GM23338 (cell line): ENCODE measurements at regions not wholly inside any gene's neighbourhood (a gene's known extent, or its start where the extent isn't known, plus 50 kb on each side); places are given as distances from the start of the nearest gene placed in this dataset.

Source experiments
- ATAC-seq: fragments of 200-7000 bp; cut with Tn5 transposase; 3 replicates; pipeline ENCODE4 v1.9.1; 2020
- DNase-seq: peaks from one replicate; pipeline ENCODE4 v3.0.0-alpha.2; 2015; ENCODE audit warnings: low spot score
- H2AFZ ChIP-seq: fragments of 200-600 bp; sonication (generic); 2 replicates; pipeline ENCODE4 v1.8.0; 2016; ENCODE audit warnings: antibody characterized with exemption, mild to moderate bottlenecking, moderate library complexity
- H3F3A ChIP-seq: fragments of 200-600 bp; sonication (generic); replicated peaks from 2 replicates; pipeline ENCODE4 v1.8.0; 2017; ENCODE audit warnings: antibody characterized with exemption, mixed run types, low read depth
- H3K27ac ChIP-seq: fragments of 200-600 bp; sonication (generic); 2 replicates; pipeline ENCODE4 v1.6.1; 2016; ENCODE audit warnings: low read depth
- H3K27me3 ChIP-seq: fragments of 200-600 bp; sonication (generic); 2 replicates; pipeline ENCODE4 v1.8.0; 2016; ENCODE audit warnings: mild to moderate bottlenecking, mixed run types, moderate library complexity; ENCODE audit not compliant: insufficient read depth
- H3K36me3 ChIP-seq: fragments of 200-600 bp; sonication (generic); 2 replicates; pipeline ENCODE4 v1.8.0; 2016; ENCODE audit warnings: mild to moderate bottlenecking; ENCODE audit not compliant: insufficient read depth
- H3K4me1 ChIP-seq: fragments of 200-600 bp; sonication (generic); 2 replicates; pipeline ENCODE4 v1.8.0; 2016; ENCODE audit warnings: mild to moderate bottlenecking, moderate library complexity; ENCODE audit not compliant: insufficient read depth
- H3K4me2 ChIP-seq: fragments of 200-600 bp; sonication (generic); 2 replicates; pipeline ENCODE4 v1.7.1; 2017; ENCODE audit warnings: mixed run types
- H3K4me3 ChIP-seq: fragments of 200-600 bp; sonication (generic); 2 replicates; pipeline ENCODE4 v1.6.1; 2016; ENCODE audit warnings: mixed run types
- H3K79me2 ChIP-seq: fragments of 200-600 bp; sonication (generic); replicated peaks from 2 replicates; pipeline ENCODE4 v1.8.0; 2017; ENCODE audit warnings: mild to moderate bottlenecking; ENCODE audit not compliant: insufficient read depth
- H3K9me2 ChIP-seq: fragments of 200-600 bp; sonication (generic); 2 replicates; pipeline ENCODE4 v1.8.0; 2017; ENCODE audit not compliant: insufficient read depth
- H4K20me1 ChIP-seq: fragments of 200-600 bp; sonication (generic); replicated peaks from 2 replicates; pipeline ENCODE4 v1.8.0; 2017; ENCODE audit warnings: mild to moderate bottlenecking; ENCODE audit not compliant: insufficient read depth
- H3K27ac Mint-ChIP-seq: 2 replicates; pipeline ENCODE4 v1.8.0; 2020; ENCODE audit warnings: inconsistent platforms, mild to moderate bottlenecking, moderate library complexity, mixed read lengths
- H3K27me3 Mint-ChIP-seq: 3 replicates; pipeline ENCODE4 v1.8.0; 2022; ENCODE audit warnings: low read depth, mild to moderate bottlenecking, moderate library complexity, mixed read lengths, inconsistent platforms; ENCODE audit not compliant: insufficient read depth, poor library complexity
- H3K36me3 Mint-ChIP-seq: 3 replicates; pipeline ENCODE4 v1.8.0; 2021; ENCODE audit warnings: low read depth, mild to moderate bottlenecking, inconsistent platforms, moderate library complexity, mixed read lengths
- H3K4me1 Mint-ChIP-seq: 3 replicates; pipeline ENCODE4 v1.8.0; 2020; ENCODE audit warnings: mild to moderate bottlenecking, inconsistent platforms, mixed read lengths
- H3K4me3 Mint-ChIP-seq: 3 replicates; pipeline ENCODE4 v1.8.0; 2021; ENCODE audit warnings: moderate library complexity, mild to moderate bottlenecking, inconsistent platforms, mixed read lengths
- H3K9me3 Mint-ChIP-seq: 3 replicates; pipeline ENCODE4 v1.8.0; 2020; ENCODE audit warnings: moderate library complexity, mild to moderate bottlenecking, inconsistent platforms, mixed read lengths
- CREB1 ChIP-seq: fragments of 250-450 bp; sonication (Bioruptor Pico); IDR thresholded peaks from 2 replicates; pipeline ENCODE4 v1.5.0; 2020; ENCODE audit warnings: low read depth, mild to moderate bottlenecking, moderate library complexity
- CTCF ChIP-seq, 2 experiments: fragments of 200-600 bp in 1 of 2; sonication (generic) in 1 of 2; conservative IDR thresholded peaks; 2 replicates each; pipeline versions ENCODE4 v1.5.1 to v1.6.1; 2016 to 2017; ENCODE audit warnings: antibody characterized with exemption in 2 of 2, low read depth in 2 of 2, mild to moderate bottlenecking in 2 of 2, moderate library complexity in 1 of 2
- EZH2 ChIP-seq: fragments of 200-600 bp; sonication (generic); IDR thresholded peaks from one replicate; pipeline ENCODE4 v1.8.0; 2017; ENCODE audit warnings: antibody characterized with exemption, mild to moderate bottlenecking, low read depth; ENCODE audit not compliant: unreplicated experiment
- JUNB ChIP-seq: IDR thresholded peaks from one replicate; pipeline ENCODE4 v1.6.1; 2016; ENCODE audit warnings: antibody characterized with exemption; ENCODE audit not compliant: unreplicated experiment
- NANOG ChIP-seq: IDR thresholded peaks from 2 replicates; pipeline ENCODE4 v1.6.1; 2016; ENCODE audit warnings: antibody characterized with exemption, borderline replicate concordance
- STAT1 ChIP-seq: IDR thresholded peaks from one replicate; pipeline ENCODE4 v1.6.1; 2016; ENCODE audit warnings: antibody characterized with exemption; ENCODE audit not compliant: unreplicated experiment
- ZNF331 ChIP-seq: fragments of 250-450 bp; sonication (Bioruptor Pico); IDR thresholded peaks from 2 replicates; pipeline ENCODE4 v1.5.0; 2020; ENCODE audit warnings: low read depth, mild to moderate bottlenecking, moderate library complexity
- ZNF462 ChIP-seq: fragments of 250-450 bp; sonication (Bioruptor Pico); IDR thresholded peaks from 2 replicates; pipeline ENCODE4 v1.5.0; 2020; ENCODE audit warnings: mild to moderate bottlenecking, moderate library complexity

DNA sequence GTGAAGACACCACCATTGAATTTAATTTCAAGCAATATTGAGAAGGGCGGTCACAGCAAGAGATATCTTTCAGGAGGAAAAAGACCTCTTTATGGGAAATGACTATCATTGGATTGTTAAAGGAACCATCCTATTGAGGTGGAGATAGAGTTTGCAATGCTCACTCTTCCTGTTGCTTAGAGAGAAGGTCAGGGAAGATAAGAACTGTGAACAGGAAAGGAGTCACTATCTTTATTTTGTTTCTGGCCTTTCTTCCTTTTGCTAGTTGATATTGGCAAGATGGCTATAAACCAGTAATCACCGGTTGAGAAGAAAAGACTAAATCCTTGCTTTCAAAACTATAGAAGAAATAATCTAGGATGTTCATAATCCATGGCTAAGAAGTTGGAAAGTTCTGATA lies 112.1 kb upstream of the TMEM108 start:
- no peaks in the 10 kb centered on the region for H3K4me1 ChIP-seq
- H3K9me2 ChIP-seq = no peaks in the 10 kb centered on the region
- H3K4me2 ChIP-seq = no peak overlapping the region
- Mint-ChIP-seq H3K27ac (no peak overlapping the region), H3K4me3 (no peak overlapping the region), H3K27me3 (no peaks in the 10 kb centered on the region), H3K9me3 (no peaks in the 10 kb centered on the region), H3K36me3 (no peaks in the 10 kb centered on the region), H3K4me1 (no peaks in the 10 kb centered on the region)
- no peaks in the 10 kb centered on the region for H4K20me1 ChIP-seq
- no peaks in the 10 kb centered on the region for H3K79me2 ChIP-seq
- DNase-seq (no peak), ATAC-seq (no peak)
- TF ChIP-seq EZH2 = no peak
- no peak for TF ChIP-seq ZNF331 (CRISPR knock-in tag)
- TF ChIP-seq STAT1 = no peak
- TF ChIP-seq JUNB = no peak
- no peak for TF ChIP-seq CTCF (conservative IDR thresholded peaks at IDR 0.05; ENCODE audit: low read depth in 2 of 2)
- TF ChIP-seq CREB1 = no peak
- TF ChIP-seq NANOG = no peak
- no peak overlapping the region; the same call in 1 of the 2 replicates for H2AFZ ChIP-seq
- H3F3A ChIP-seq = no peaks in the 10 kb centered on the region
- H3K4me3 ChIP-seq = no peak overlapping the region
- no peaks in the 10 kb centered on the region for H3K27me3 ChIP-seq
- no peak overlapping the region for H3K27ac ChIP-seq
- no peaks in the 10 kb centered on the region for H3K36me3 ChIP-seq

- Mint-ChIP-seq H3K36me3 (no peaks in the 10 kb centered on the region), H3K4me3 (no peak overlapping the region), H3K9me3 (no peaks in the 10 kb centered on the region), H3K27ac (no peak overlapping the region), H3K4me1 (no peaks in the 10 kb centered on the region), H3K27me3 (no peaks in the 10 kb centered on the region)
- no peaks in the 10 kb centered on the region for H3K4me1 ChIP-seq
- no peak overlapping the region for H3K4me2 ChIP-seq
- no peaks in the 10 kb centered on the region for H4K20me1 ChIP-seq
- no peak for TF ChIP-seq ZNF331 (CRISPR knock-in tag)
- no peak for TF ChIP-seq ZNF462
- DNase-seq (no peak), ATAC-seq (no peak)
- H3K27ac ChIP-seq = no peak overlapping the region
- H3K36me3 ChIP-seq = no peaks in the 10 kb centered on the region
- H3K9me2 ChIP-seq = no peaks in the 10 kb centered on the region
- H3K79me2 ChIP-seq = no peaks in the 10 kb centered on the region
- H2AFZ ChIP-seq = no peak overlapping the region
- H3K4me3 ChIP-seq = no peak overlapping the region
- no peaks in the 10 kb centered on the region for H3F3A ChIP-seq
- no peaks in the 10 kb centered on the region for H3K27me3 ChIP-seq
These were observed 112.8 kb upstream of the TMEM108 start for GRCh38 chr3:132925256-132925930.
